HG03103 (cell line): ENCODE measurements at regions not wholly inside any gene's neighbourhood (a gene's known extent, or its start where the extent isn't known, plus 50 kb on each side); places are given as distances from the start of the nearest gene placed in this dataset.
"Not testable (repeated sequence)": the region's sequence is repeated elsewhere in the genome, so short reads cannot be mapped to it uniquely, and the experiment has no call there.

Experiments used
- ATAC-seq: cut with Tn5 transposase; IDR thresholded peaks from one replicate; pipeline ENCODE4 v1.9.1; 2021; ENCODE audit warnings: low read depth; ENCODE audit not compliant: unreplicated experiment

DNA sequence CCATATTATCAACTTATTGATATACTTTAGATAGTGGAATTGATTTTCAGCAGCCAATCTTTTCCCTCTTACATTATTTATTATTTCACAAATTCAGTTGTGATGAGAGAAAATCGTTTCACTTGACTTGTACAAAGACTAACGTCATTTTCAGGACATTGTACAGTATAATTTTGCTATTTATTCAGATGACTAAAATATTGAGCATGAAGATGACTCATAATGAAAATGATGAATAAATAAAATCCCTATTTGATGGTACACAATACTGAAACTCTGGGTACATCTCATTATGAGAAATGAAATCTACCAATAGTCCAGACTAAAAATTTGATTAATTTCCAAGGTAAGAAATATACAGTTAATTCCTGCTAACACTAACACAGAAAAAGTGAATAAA lies 316.4 kb downstream of the CCDC74A start:
- not testable (repeated sequence) for ATAC-seq

DNA sequence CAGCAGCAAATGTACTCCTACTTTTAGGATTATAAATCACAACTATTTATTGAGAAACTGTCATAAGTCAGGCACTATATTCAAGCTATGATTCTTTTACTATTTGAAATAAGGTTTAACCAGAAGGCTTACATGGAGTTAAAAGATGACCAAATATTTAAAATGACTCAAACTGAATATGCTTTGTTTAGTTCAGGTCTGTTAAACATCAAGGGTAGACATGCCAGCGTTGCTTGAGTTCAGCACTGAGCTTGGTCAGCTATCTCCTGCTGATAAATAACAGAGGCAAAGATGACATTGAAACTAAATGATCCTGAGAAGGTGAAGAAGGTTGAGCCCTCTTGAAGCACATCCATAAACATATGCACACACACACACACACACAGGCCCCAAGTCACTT lies 305.6 kb downstream of the ANKRD30BL start:
- not testable (repeated sequence) for ATAC-seq

DNA sequence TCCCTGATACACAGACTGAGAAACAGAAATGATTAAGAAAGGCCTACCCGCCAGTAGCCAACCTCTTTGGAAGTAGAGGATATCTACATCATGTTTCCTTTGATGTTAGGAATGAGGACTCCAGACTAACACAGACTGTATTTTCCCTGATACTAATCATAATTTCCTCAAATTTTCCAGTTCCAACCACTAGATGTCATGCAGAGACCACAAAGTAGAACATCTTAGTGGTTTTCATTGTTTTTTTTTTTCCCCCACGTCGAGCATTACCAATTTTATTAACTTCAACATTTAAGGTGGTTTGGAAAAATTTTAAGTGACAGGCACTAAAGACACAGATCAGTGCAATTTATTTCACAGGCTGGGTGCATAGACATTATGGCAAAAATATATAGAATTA lies 303.6 kb downstream of the ANKRD30BL start:
- not testable (repeated sequence) for ATAC-seq
